ENCODE measurements at regions not wholly inside any gene's neighbourhood (a gene's known extent, or its start where the extent isn't known, plus 50 kb on each side); places are given as distances from the start of the nearest gene placed in this dataset.
"Not testable (repeated sequence)": the region's sequence is repeated elsewhere in the genome, so short reads cannot be mapped to it uniquely, and the experiment has no call there.

DNA sequence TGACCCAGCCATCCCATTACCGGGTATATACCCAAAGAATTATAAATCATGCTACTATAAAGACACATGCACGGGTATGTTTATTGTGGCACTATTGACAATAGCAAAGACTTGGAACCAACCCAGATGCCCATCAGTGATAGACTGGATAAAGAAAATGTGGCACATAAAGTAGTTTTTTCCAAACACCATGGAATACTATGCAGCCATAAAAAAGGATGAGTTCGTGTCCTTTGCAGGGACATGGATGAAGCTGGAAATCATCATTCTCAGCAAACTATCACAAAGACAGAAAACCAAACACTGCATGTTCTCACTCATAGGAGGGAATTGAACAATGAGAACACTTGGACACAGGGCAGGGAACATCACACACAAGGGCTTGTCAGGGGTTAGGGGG is 1268.9 kb upstream of the NUDT12 start:
- H3K9me3 ChIP-seq (replicated peaks; ENCODE audit: low read length); H3K4me3 ChIP-seq (ENCODE audit: low read length); H3K27me3 ChIP-seq (ENCODE audit: control insufficient read depth, insufficient read depth, low read length); H3K4me1 ChIP-seq (ENCODE audit: control insufficient read depth, insufficient read depth, low read length); H3K4me2 ChIP-seq (ENCODE audit: low read length); H3K36me3 ChIP-seq (ENCODE audit: insufficient read depth, low read length); H3K9ac ChIP-seq (ENCODE audit: low read depth, low read length): not testable (repeated sequence)

- no peaks in the 10 kb centered on the region for H3K4me1 ChIP-seq (ENCODE audit: control insufficient read depth, insufficient read depth, low read length)
- H3K27me3 ChIP-seq (ENCODE audit: control insufficient read depth, insufficient read depth, low read length): no peaks in the 10 kb centered on the region
- H3K4me3 ChIP-seq (ENCODE audit: low read length): no peak overlapping the region
- H3K4me2 ChIP-seq (ENCODE audit: low read length): no peak overlapping the region
- H3K9ac ChIP-seq (ENCODE audit: low read depth, low read length): no peak overlapping the region
- H3K36me3 ChIP-seq (ENCODE audit: insufficient read depth, low read length): no peaks in the 10 kb centered on the region
- H3K9me3 ChIP-seq (replicated peaks; ENCODE audit: low read length): no peaks in the 10 kb centered on the region
Measured at GRCh38 chr5:104821606-104822005, 1259.0 kb upstream of the NUDT12 start.

GRCh38 chr5:104817127-104817526 is 1254.5 kb upstream of the NUDT12 start:
- Histone ChIP-seq H3K36me3 (ENCODE audit: insufficient read depth, low read length) (no peaks in the 10 kb centered on the region), H3K9ac (ENCODE audit: low read depth, low read length) (no peak overlapping the region), H3K4me1 (ENCODE audit: control insufficient read depth, insufficient read depth, low read length) (no peaks in the 10 kb centered on the region), H3K4me2 (ENCODE audit: low read length) (no peak overlapping the region), H3K27me3 (ENCODE audit: control insufficient read depth, insufficient read depth, low read length) (no peaks in the 10 kb centered on the region), H3K4me3 (ENCODE audit: low read length) (no peak overlapping the region), H3K9me3 (replicated peaks; ENCODE audit: low read length) (no peaks in the 10 kb centered on the region)

DNA sequence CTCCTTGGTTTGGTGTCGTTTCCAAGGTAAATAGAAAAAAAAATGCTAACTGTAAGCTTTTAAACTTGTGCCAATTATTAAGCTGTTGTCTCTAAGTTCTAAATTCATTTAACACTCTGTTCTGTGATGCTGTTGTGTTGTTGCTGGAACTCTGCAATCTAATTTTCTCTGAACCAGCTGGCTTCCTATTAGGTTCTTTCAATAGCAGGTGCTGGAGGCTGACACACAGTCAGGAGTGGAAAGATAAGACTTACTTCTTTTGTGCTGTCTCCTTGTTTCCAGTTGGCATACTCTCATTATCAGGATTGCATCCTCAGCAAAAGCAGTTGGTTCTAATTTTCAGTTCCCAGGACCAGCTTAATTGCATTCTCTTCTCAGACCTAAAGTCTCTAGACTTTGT is 1252.6 kb upstream of the NUDT12 start:
- no peak overlapping the region for H3K4me2 ChIP-seq (ENCODE audit: low read length)
- no peaks in the 10 kb centered on the region for H3K36me3 ChIP-seq (ENCODE audit: insufficient read depth, low read length)
- H3K4me3 ChIP-seq (ENCODE audit: low read length): no peak overlapping the region
- no peaks in the 10 kb centered on the region for H3K4me1 ChIP-seq (ENCODE audit: control insufficient read depth, insufficient read depth, low read length)
- H3K9me3 ChIP-seq (replicated peaks; ENCODE audit: low read length): no peaks in the 10 kb centered on the region
- H3K27me3 ChIP-seq (ENCODE audit: control insufficient read depth, insufficient read depth, low read length): no peaks in the 10 kb centered on the region
- no peak overlapping the region for H3K9ac ChIP-seq (ENCODE audit: low read depth, low read length)

- no peaks in the 10 kb centered on the region for H3K36me3 ChIP-seq (ENCODE audit: insufficient read depth, low read length)
- no peaks in the 10 kb centered on the region for H3K27me3 ChIP-seq (ENCODE audit: control insufficient read depth, insufficient read depth, low read length)
- H3K4me1 ChIP-seq (ENCODE audit: control insufficient read depth, insufficient read depth, low read length): no peaks in the 10 kb centered on the region
- no peak overlapping the region for H3K9ac ChIP-seq (ENCODE audit: low read depth, low read length)
- H3K4me2 ChIP-seq (ENCODE audit: low read length): no peak overlapping the region
- H3K4me3 ChIP-seq (ENCODE audit: low read length): no peak overlapping the region
- H3K9me3 ChIP-seq (replicated peaks; ENCODE audit: low read length): no peaks in the 10 kb centered on the region
Measured at GRCh38 chr5:104800440-104801048, 1238.0 kb upstream of the NUDT12 start.

DNA sequence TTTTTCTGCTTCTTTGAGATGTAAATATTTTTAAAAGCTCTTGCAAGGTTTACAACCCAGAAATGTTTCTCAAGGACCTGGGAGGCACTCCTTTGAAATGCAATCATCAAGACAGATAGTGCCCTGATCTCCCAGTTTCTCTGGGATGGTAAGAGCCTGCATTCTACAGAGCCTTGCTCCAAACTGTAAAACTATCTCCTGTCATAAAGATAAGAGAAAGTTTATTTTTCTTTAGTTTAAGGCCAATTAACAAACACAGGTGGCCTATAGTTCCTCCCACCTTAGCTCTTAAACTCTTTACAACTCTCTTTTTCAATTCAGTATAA is 1231.1 kb upstream of the NUDT12 start:
- H3K4me2 ChIP-seq (ENCODE audit: low read length): no peak overlapping the region
- no peak overlapping the region for H3K9ac ChIP-seq (ENCODE audit: low read depth, low read length)
- H3K27me3 ChIP-seq (ENCODE audit: control insufficient read depth, insufficient read depth, low read length): no peaks in the 10 kb centered on the region
- no peak overlapping the region for H3K4me3 ChIP-seq (ENCODE audit: low read length)
- H3K36me3 ChIP-seq (ENCODE audit: insufficient read depth, low read length): no peaks in the 10 kb centered on the region
- H3K9me3 ChIP-seq (replicated peaks; ENCODE audit: low read length): no peaks in the 10 kb centered on the region
- H3K4me1 ChIP-seq (ENCODE audit: control insufficient read depth, insufficient read depth, low read length): no peaks in the 10 kb centered on the region

DNA sequence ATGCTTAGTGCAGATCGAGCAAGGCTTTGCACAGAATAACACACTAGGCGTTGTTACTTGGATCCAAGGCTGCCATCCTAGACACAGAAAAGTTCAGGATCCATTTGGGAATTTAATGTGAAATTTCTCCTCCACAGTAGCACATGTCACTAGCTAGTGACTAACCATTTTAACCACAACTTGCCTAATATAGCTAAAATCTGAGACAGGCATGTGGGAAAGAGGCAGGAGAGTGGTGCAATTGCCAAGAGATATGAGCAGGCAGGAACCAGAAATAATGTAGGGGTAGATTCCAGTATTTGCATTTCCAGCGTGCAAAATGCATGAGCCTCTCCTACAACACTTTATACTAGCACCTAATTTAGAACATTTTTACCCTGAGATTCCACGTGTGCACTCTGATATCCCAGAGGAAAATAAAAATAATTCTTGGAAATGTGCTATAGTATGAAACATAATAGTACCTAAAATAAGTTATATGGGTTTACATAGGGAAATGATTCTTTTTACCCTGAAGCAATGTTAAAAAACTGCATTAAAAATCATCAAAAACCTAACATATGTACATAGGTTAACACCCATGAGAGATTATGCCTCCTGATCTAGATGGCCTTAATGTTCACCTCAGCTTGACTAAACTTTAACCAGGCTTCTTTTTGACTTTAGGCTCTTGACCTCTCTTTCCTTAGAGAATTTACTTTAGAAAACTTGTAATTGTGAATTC is 1230.6 kb upstream of the NUDT12 start:
- H3K9ac ChIP-seq (ENCODE audit: low read depth, low read length): no peak overlapping the region

DNA sequence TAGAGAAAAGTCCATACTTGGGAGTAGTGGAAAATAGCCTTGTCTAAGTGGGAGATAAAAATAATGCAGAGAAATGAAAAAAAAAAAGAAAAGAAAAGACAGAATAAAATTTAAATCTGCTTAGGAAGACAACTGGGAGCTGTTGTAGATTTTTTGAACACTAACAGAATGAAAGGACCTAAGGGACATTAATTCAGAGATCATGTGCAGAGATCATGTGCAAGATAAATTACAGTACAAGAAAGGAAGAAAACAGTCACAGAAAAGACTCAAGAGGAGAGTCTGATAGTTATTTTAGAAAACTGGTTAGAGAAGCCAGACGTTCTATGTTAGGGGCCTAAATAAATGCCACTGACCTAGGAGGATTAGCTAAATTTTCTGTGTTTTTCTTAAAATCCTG is 1226.8 kb upstream of the NUDT12 start:
- H3K27me3 ChIP-seq (ENCODE audit: control insufficient read depth, insufficient read depth, low read length): no peaks in the 10 kb centered on the region

More for the DNA sequence above, 1230.6 kb upstream of the NUDT12 start:
- Histone ChIP-seq H3K4me2 (ENCODE audit: low read length) (no peak overlapping the region), H3K27me3 (ENCODE audit: control insufficient read depth, insufficient read depth, low read length) (no peaks in the 10 kb centered on the region), H3K4me3 (ENCODE audit: low read length) (no peak overlapping the region), H3K4me1 (ENCODE audit: control insufficient read depth, insufficient read depth, low read length) (no peaks in the 10 kb centered on the region), H3K36me3 (ENCODE audit: insufficient read depth, low read length) (no peaks in the 10 kb centered on the region), H3K9me3 (replicated peaks; ENCODE audit: low read length) (no peaks in the 10 kb centered on the region)

DNA sequence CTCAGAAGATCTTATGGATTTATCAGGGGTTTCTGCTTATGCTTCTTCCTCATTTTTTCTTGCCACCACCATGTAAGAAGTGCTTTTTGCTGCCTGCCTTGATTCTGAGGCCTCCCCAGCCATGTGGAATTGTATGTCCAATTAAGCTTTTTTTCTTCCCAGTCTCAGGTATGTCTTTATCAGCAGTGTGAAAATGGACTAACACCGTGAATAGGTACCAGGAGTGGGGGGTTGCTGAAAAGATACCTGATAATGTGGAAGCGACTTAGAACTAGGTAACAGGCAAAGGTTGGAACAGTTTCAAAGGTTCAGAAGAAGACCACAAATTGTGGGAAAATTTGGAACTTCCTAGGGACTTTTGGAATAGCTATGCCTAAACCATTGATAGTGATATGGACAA is 1222.5 kb upstream of the NUDT12 start:
- no peak overlapping the region for H3K4me3 ChIP-seq (ENCODE audit: low read length)
- H3K9ac ChIP-seq (ENCODE audit: low read depth, low read length): no peak overlapping the region
- no peaks in the 10 kb centered on the region for H3K4me1 ChIP-seq (ENCODE audit: control insufficient read depth, insufficient read depth, low read length)
- no peaks in the 10 kb centered on the region for H3K27me3 ChIP-seq (ENCODE audit: control insufficient read depth, insufficient read depth, low read length)
- H3K4me2 ChIP-seq (ENCODE audit: low read length): no peak overlapping the region
- no peaks in the 10 kb centered on the region for H3K36me3 ChIP-seq (ENCODE audit: insufficient read depth, low read length)
- no peaks in the 10 kb centered on the region for H3K9me3 ChIP-seq (replicated peaks; ENCODE audit: low read length)

More for the DNA sequence above, 1226.8 kb upstream of the NUDT12 start:
- Histone ChIP-seq H3K36me3 (ENCODE audit: insufficient read depth, low read length) (no peaks in the 10 kb centered on the region), H3K9ac (ENCODE audit: low read depth, low read length) (no peak overlapping the region), H3K4me2 (ENCODE audit: low read length) (no peak overlapping the region), H3K9me3 (replicated peaks; ENCODE audit: low read length) (no peaks in the 10 kb centered on the region), H3K4me1 (ENCODE audit: control insufficient read depth, insufficient read depth, low read length) (no peaks in the 10 kb centered on the region), H3K4me3 (ENCODE audit: low read length) (no peak overlapping the region)

DNA sequence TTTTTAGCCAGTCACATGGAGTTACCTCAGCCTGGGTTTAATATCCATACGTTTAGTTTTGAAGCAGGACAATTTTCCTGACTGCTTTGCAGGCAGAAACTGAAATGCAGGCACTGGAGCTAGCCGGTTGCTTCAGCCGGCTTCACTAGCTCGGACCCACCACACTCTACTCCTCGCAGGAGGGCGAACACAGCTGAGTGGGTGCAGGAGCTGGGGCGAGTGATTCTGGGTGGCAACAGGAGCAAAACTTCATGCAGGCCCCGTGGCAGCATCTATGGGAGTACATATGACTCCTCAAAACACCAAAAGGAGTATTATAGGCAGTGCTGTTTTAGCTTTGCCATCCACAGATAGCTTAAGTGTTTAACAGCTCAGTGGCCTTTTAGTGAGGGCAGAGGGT is 1211.8 kb upstream of the NUDT12 start:
- Histone ChIP-seq H3K27me3 (ENCODE audit: control insufficient read depth, insufficient read depth, low read length) (no peaks in the 10 kb centered on the region), H3K36me3 (ENCODE audit: insufficient read depth, low read length) (no peaks in the 10 kb centered on the region), H3K4me1 (ENCODE audit: control insufficient read depth, insufficient read depth, low read length) (no peaks in the 10 kb centered on the region), H3K9me3 (replicated peaks; ENCODE audit: low read length) (no peaks in the 10 kb centered on the region), H3K4me3 (ENCODE audit: low read length) (no peak overlapping the region), H3K9ac (ENCODE audit: low read depth, low read length) (no peak overlapping the region), H3K4me2 (ENCODE audit: low read length) (no peak overlapping the region)

DNA sequence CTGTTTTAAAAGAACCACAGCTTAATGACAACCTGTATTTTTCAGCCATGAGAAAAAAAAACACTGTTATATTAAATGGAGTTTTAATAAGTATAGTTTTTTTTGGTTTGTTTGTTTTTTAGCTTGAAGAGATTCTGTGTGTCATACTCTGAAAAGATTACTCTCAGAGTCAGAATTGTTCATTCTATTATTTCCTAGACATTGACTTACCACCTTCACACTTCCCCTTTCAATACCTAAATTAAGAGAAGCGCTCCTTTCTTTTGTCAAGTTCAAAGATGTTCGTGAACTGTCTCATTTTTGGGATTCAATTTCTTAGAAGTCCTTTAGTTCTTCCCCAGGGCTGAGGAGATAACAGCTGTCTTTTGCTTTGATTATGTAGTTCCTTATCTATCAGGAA is 1201.6 kb upstream of the NUDT12 start:
- no peak overlapping the region for H3K4me2 ChIP-seq (ENCODE audit: low read length)
- H3K4me1 ChIP-seq (ENCODE audit: control insufficient read depth, insufficient read depth, low read length): no peaks in the 10 kb centered on the region
- no peak overlapping the region for H3K9ac ChIP-seq (ENCODE audit: low read depth, low read length)

DNA sequence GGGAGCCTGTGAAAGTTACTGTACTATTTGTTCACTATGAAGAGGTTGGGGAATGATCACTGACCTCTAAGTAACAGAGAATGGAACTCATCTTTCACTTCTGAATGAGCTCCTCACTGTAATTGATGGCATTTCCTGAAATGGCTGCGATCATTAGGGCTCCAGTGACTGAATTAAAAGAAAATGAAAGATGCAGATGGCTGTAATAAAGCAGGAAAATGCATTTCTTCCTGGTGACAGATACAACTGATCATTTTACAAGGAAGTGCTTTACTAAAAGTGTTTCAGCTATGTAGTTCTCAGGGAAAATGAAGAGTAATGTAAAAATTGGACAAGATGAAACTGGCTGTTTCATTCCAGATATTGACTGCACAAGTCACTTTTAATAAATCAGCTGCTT is 1200.6 kb upstream of the NUDT12 start:
- no peak overlapping the region for H3K4me2 ChIP-seq (ENCODE audit: low read length)

More for the DNA sequence above, 1201.6 kb upstream of the NUDT12 start:
- Histone ChIP-seq H3K27me3 (ENCODE audit: control insufficient read depth, insufficient read depth, low read length) (no peaks in the 10 kb centered on the region), H3K4me3 (ENCODE audit: low read length) (no peak overlapping the region), H3K36me3 (ENCODE audit: insufficient read depth, low read length) (no peaks in the 10 kb centered on the region), H3K9me3 (replicated peaks; ENCODE audit: low read length) (no peaks in the 10 kb centered on the region)

More for the DNA sequence above, 1200.6 kb upstream of the NUDT12 start:
- no peaks in the 10 kb centered on the region for H3K4me1 ChIP-seq (ENCODE audit: control insufficient read depth, insufficient read depth, low read length)
- no peak overlapping the region for H3K4me3 ChIP-seq (ENCODE audit: low read length)
- no peaks in the 10 kb centered on the region for H3K9me3 ChIP-seq (replicated peaks; ENCODE audit: low read length)
- no peak overlapping the region for H3K9ac ChIP-seq (ENCODE audit: low read depth, low read length)
- H3K36me3 ChIP-seq (ENCODE audit: insufficient read depth, low read length): no peaks in the 10 kb centered on the region
- no peaks in the 10 kb centered on the region for H3K27me3 ChIP-seq (ENCODE audit: control insufficient read depth, insufficient read depth, low read length)

Measured in skeletal muscle satellite cell (primary cell).